OCI-LY1 (cell line): ENCODE measurements at regions not wholly inside any gene's neighbourhood (a gene's known extent, or its start where the extent isn't known, plus 50 kb on each side); places are given as distances from the start of the nearest gene placed in this dataset.

Experiments
- EZH2 ChIP-seq: fragments of 200-600 bp; sonication (generic), shearing (Covaris generic); IDR thresholded peaks from 2 replicates; pipeline ENCODE4 v1.8.0; 2017; ENCODE audit warnings: borderline replicate concordance, mixed run types, mild to moderate bottlenecking, antibody characterized with exemption, low read length, moderate library complexity, mixed read lengths
- TF ChIP-seq, protein P1 (sequence below): fragments of 200-600 bp; sonication (generic), shearing (Covaris generic); IDR thresholded peaks from 2 replicates; pipeline ENCODE4 v1.5.1; 2017; ENCODE audit warnings: mild to moderate bottlenecking, antibody characterized with exemption, low read length, moderate library complexity, mixed read lengths

GRCh38 chr11:95442531-95443050 lies 211.6 kb upstream of the SESN3 start:
- TF ChIP-seq, protein P1, sequence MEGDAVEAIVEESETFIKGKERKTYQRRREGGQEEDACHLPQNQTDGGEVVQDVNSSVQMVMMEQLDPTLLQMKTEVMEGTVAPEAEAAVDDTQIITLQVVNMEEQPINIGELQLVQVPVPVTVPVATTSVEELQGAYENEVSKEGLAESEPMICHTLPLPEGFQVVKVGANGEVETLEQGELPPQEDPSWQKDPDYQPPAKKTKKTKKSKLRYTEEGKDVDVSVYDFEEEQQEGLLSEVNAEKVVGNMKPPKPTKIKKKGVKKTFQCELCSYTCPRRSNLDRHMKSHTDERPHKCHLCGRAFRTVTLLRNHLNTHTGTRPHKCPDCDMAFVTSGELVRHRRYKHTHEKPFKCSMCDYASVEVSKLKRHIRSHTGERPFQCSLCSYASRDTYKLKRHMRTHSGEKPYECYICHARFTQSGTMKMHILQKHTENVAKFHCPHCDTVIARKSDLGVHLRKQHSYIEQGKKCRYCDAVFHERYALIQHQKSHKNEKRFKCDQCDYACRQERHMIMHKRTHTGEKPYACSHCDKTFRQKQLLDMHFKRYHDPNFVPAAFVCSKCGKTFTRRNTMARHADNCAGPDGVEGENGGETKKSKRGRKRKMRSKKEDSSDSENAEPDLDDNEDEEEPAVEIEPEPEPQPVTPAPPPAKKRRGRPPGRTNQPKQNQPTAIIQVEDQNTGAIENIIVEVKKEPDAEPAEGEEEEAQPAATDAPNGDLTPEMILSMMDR: no peak
- TF ChIP-seq EZH2: no peak
